T-helper 22 cell (primary cell): ENCODE measurements at regions not wholly inside any gene's neighbourhood (a gene's known extent, or its start where the extent isn't known, plus 50 kb on each side); places are given as distances from the start of the nearest gene placed in this dataset.

Experiments
- DNase-seq: peaks from one replicate; pipeline ENCODE4 v3.0.0-alpha.2; 2020; ENCODE audit warnings: low read depth

GRCh38 chr12:75596406-75596805 lies 85.0 kb upstream of the KRR1 start:
- DNase-seq: no peak

DNA sequence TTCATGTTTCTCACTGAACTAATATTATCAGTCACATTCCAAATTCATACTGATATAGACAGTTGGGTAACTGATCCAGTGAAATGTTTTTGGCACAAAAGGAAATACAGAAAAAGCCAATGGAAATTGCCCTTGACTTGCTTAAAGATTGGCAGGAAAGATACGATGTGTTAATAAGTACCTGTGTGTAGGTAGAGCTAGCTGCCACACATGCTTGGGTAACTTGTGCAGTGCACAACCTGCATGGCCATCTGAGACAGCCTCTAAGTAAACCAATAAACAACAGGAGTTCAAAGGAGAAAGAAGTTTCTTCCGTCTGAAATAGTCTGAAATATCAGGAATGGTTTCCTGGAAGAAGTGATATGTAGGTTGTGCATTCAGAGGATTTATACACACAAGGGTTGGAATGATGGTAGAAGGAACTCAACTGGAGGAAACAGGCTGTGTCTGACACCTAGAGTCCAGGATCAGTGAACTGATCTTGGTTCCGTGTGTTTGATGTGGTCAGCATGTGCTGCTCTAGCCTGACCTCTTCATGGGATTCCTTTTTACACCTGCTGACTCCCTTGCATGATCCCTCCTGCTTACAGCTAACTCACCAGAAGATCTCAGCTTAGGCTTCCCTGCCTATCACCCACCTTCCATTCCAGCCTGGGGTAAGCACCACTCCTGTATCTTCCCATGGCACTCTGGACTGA lies 81.4 kb upstream of the KRR1 start:
- no peak for DNase-seq

DNA sequence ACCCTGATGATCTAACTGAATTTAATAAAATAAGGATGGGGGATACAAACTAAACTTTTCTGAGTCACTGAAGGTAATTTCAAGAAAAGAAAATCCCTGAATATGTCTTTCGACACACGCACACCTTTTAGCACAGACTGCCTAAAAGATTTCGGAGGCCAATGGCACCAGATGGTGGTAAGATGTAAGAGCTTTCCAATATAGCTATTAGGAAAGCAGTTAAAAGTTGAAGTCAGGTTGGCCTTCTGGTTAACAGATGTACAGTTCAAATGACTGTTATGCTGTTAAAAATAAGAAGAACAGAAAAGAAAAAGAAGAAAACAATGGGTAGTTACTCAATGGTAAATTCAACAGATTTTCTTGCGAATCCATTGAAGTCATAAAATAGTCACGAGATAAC lies 80.7 kb upstream of the KRR1 start:
- DNase-seq: no peak

- no peak for DNase-seq
These were observed 80.2 kb upstream of the KRR1 start for GRCh38 chr12:75591628-75592027.

DNA sequence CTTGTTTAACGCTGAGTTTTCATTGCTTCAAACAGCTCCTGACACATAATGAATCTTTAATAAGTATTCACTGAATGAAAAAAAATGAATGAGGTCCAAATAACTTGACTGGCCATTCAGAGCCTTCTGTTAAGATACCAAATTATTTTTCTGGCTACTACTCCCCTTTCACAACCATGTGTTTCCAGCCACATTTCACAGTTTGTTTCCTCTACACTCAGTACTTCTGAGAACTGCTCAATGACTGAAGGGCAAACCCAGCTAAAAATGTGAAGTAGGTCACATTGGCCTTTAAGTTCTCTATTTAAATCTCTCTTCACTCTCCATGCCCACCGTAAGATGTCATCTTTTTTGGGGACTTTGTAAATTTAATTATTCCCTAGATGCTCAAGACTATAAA lies 78.4 kb upstream of the KRR1 start:
- no peak for DNase-seq

- no peak for DNase-seq
These were observed 76.1 kb upstream of the KRR1 start for GRCh38 chr12:75587340-75588106.

- DNase-seq: no peak
These were observed 73.9 kb upstream of the KRR1 start for GRCh38 chr12:75585330-75585729.

GRCh38 chr12:75583355-75583754 lies 71.9 kb upstream of the KRR1 start:
- DNase-seq: no peak

GRCh38 chr12:75581515-75581914 lies 70.1 kb upstream of the KRR1 start:
- DNase-seq: no peak

GRCh38 chr12:75579552-75579951 lies 68.1 kb upstream of the KRR1 start:
- no peak for DNase-seq

DNA sequence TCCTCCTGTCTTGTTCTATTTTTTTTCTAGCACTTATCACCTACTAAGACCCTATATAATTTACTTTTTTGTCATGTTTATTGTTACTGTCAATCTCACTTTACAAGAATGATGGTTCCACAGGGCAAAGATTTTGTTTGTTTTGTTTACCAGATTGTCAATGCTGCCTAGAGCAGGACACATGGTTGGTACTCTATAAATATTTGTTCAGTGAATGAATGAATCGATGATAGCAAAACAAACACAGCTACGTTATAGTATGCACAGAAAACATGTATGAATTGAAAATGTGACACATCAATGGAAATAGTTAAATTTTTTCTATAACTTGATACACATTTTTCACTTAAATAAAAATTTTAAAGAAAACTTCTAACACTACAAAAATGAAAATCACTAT lies 67.1 kb upstream of the KRR1 start:
- no peak for DNase-seq

GRCh38 chr12:75577812-75578211 lies 66.4 kb upstream of the KRR1 start:
- DNase-seq: no peak

- DNase-seq: no peak
These were observed 60.3 kb upstream of the KRR1 start for GRCh38 chr12:75571656-75572205.

- DNase-seq: no peak
These were observed 59.8 kb upstream of the KRR1 start for GRCh38 chr12:75571204-75571603.

DNA sequence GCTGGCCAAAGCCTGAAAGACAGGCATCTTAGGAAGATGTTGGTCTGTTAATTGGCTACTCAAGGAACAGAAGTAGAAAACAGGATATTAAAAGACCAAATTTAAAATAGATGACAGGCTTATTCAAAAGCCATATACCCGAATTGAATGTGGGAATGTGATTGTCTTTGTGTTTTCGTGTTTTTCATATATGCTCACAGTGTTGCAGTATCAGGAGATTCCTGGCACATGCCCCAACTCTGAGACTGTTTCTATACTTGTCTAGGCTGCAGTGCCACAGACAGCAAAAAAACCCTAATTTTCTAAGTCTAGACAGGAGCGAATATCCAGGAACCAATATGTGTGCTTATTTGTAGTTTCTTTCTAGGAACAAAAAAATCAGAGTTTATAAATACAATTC lies 57.4 kb upstream of the KRR1 start:
- DNase-seq: no peak

GRCh38 chr12:75568393-75568792 lies 57.0 kb upstream of the KRR1 start:
- no peak for DNase-seq

GRCh38 chr12:75565795-75566194 lies 54.4 kb upstream of the KRR1 start:
- no peak for DNase-seq

- no peak for DNase-seq
These were observed 53.4 kb upstream of the KRR1 start for GRCh38 chr12:75564852-75565251.

- DNase-seq: no peak
These were observed 53.0 kb upstream of the KRR1 start for GRCh38 chr12:75564398-75564797.

DNA sequence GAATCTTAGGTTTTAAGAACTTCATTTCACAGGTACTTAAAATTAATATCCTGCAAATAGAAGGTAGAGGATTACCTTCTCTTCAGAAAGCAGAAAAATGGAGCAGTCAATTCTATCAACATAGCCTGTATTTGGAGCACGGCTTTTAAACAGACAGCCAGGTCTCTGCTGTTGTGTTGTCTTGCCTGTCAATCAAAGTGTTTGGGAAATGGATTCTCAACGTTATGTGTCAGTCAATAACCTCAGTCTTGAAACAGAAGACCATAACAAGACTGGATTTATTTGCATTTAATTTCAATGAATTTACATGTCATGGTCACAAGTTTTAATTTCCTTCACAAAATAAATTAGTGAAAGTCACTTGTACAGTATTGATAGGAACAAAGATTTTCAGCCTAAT lies 51.9 kb upstream of the KRR1 start:
- DNase-seq: no peak

- DNase-seq: no peak
These were observed 50.5 kb upstream of the KRR1 start for GRCh38 chr12:75561921-75562320.
